ENCODE measurements at regions not wholly inside any gene's neighbourhood (a gene's known extent, or its start where the extent isn't known, plus 50 kb on each side); places are given as distances from the start of the nearest gene placed in this dataset.

GRCh38 chr13:84200971-84201370, 318.7 kb upstream of the SLITRK1 start:
- intact Hi-C loops (cut with DNase I; ENCODE audit: low total_unique reads) (no loop called here), in situ Hi-C loops (cut with MboI; ENCODE audit: low sequenced_read_pairs in 4 of 4) (no loop called here)
- no peaks in the 10 kb centered on the region for H3K36me3 ChIP-seq
- no peaks in the 10 kb centered on the region for H3K4me1 ChIP-seq
- TF ChIP-seq POLR2A (IDR thresholded peaks at IDR 0.05) (no peak), CTCF (IDR thresholded peaks at IDR 0.05 in 4 of 5, conservative IDR thresholded peaks at IDR 0.05 in 1 of 5) (no peak)
- H3K4me3 ChIP-seq: no peak overlapping the region
- ATAC-seq (no peak), DNase-seq (no peak)
- no peaks in the 10 kb centered on the region for H3K27me3 ChIP-seq
- H3K27ac ChIP-seq: no peak overlapping the region
- H3K9me3 ChIP-seq: no peaks in the 10 kb centered on the region

GRCh38 chr13:84192125-84192524, 309.9 kb upstream of the SLITRK1 start:
- in situ Hi-C loops (cut with MboI; ENCODE audit: low sequenced_read_pairs in 4 of 4): no loop called here
- ATAC-seq (no peak), DNase-seq (no peak)
- Histone ChIP-seq H3K9me3 (no peaks in the 10 kb centered on the region), H3K4me1 (no peaks in the 10 kb centered on the region), H3K36me3 (no peaks in the 10 kb centered on the region), H3K27ac (no peak overlapping the region), H3K27me3 (no peaks in the 10 kb centered on the region), H3K4me3 (no peak overlapping the region)
- TF ChIP-seq POLR2A (IDR thresholded peaks at IDR 0.05) (no peak), CTCF (IDR thresholded peaks at IDR 0.05 in 4 of 5, conservative IDR thresholded peaks at IDR 0.05 in 1 of 5) (no peak)
- intact Hi-C loops (cut with DNase I; ENCODE audit: low total_unique reads): no loop called here

- Histone ChIP-seq H3K27me3 (no peaks in the 10 kb centered on the region), H3K36me3 (no peaks in the 10 kb centered on the region), H3K4me3 (no peak overlapping the region), H3K27ac (no peak overlapping the region), H3K4me1 (no peaks in the 10 kb centered on the region), H3K9me3 (no peaks in the 10 kb centered on the region)
- ATAC-seq (no peak), DNase-seq (no peak)
- in situ Hi-C loops (cut with MboI; ENCODE audit: low sequenced_read_pairs in 4 of 4) (no loop called here), intact Hi-C loops (cut with DNase I; ENCODE audit: low total_unique reads) (no loop called here)
- TF ChIP-seq CTCF (IDR thresholded peaks at IDR 0.05 in 4 of 5, conservative IDR thresholded peaks at IDR 0.05 in 1 of 5) (no peak), POLR2A (IDR thresholded peaks at IDR 0.05) (no peak)
These were observed 308.9 kb upstream of the SLITRK1 start for GRCh38 chr13:84191139-84191538.

- Histone ChIP-seq H3K27me3 (no peaks in the 10 kb centered on the region), H3K27ac (no peak overlapping the region), H3K9me3 (no peaks in the 10 kb centered on the region), H3K4me3 (no peak overlapping the region), H3K36me3 (no peaks in the 10 kb centered on the region), H3K4me1 (no peaks in the 10 kb centered on the region)
- TF ChIP-seq POLR2A (IDR thresholded peaks at IDR 0.05) (no peak), CTCF (IDR thresholded peaks at IDR 0.05 in 4 of 5, conservative IDR thresholded peaks at IDR 0.05 in 1 of 5) (no peak)
- ATAC-seq (no peak), DNase-seq (no peak)
- intact Hi-C loops (cut with DNase I; ENCODE audit: low total_unique reads) (no loop called here), in situ Hi-C loops (cut with MboI; ENCODE audit: low sequenced_read_pairs in 4 of 4) (no loop called here)
These were observed 305.4 kb upstream of the SLITRK1 start for GRCh38 chr13:84187626-84188025.

- TF ChIP-seq POLR2A (IDR thresholded peaks at IDR 0.05) (no peak), CTCF (IDR thresholded peaks at IDR 0.05 in 4 of 5, conservative IDR thresholded peaks at IDR 0.05 in 1 of 5) (no peak)
- no peaks in the 10 kb centered on the region for H3K4me1 ChIP-seq
- intact Hi-C loops (cut with DNase I; ENCODE audit: low total_unique reads) (no loop called here), in situ Hi-C loops (cut with MboI; ENCODE audit: low sequenced_read_pairs in 4 of 4) (no loop called here)
- H3K4me3 ChIP-seq: no peak overlapping the region
- DNase-seq (no peak), ATAC-seq (no peak)
- no peaks in the 10 kb centered on the region for H3K36me3 ChIP-seq
- no peaks in the 10 kb centered on the region for H3K9me3 ChIP-seq
- H3K27ac ChIP-seq: no peak overlapping the region
- no peaks in the 10 kb centered on the region for H3K27me3 ChIP-seq
These were observed 257.4 kb upstream of the SLITRK1 start for GRCh38 chr13:84139561-84140158.
